Ascending aorta (tissue), 2 donors: ENCODE measurements at regions not wholly inside any gene's neighbourhood (a gene's known extent, or its start where the extent isn't known, plus 50 kb on each side); places are given as distances from the start of the nearest gene placed in this dataset.

Source experiments
- DNase-seq, 2 donors: peaks; one replicate each; pipeline ENCODE4 v3.0.0-alpha.2; 2019; ENCODE audit warnings: low spot score in 2 of 2
- H3K27ac ChIP-seq, 2 donors: fragments of 200-600 bp; sonication (generic); one replicate each; pipeline ENCODE4 v1.5.1; 2016 to 2017; ENCODE audit warnings: mild to moderate bottlenecking in 1 of 2
- H3K27me3 ChIP-seq: fragments of 200-600 bp; sonication (generic); one replicate; pipeline ENCODE4 v1.5.1; 2017
- H3K36me3 ChIP-seq, 2 donors: fragments of 200-600 bp; sonication (generic); one replicate each; pipeline ENCODE4 v1.5.1; 2016
- H3K4me1 ChIP-seq, 2 donors: fragments of 200-600 bp; sonication (generic); one replicate each; pipeline ENCODE4 v1.5.1; 2016 to 2017; ENCODE audit warnings: mild to moderate bottlenecking in 1 of 2
- H3K4me3 ChIP-seq, 2 donors: fragments of 200-600 bp; sonication (generic); one replicate each; pipeline ENCODE4 v1.5.1; 2016 to 2017; ENCODE audit warnings: mild to moderate bottlenecking in 1 of 2
- H3K9me3 ChIP-seq, 2 donors: fragments of 200-600 bp; sonication (generic); one replicate each; pipeline ENCODE4 v1.5.1; 2016
- intact Hi-C: fragments of 100-400 bp; cut with DNase I; formaldehyde crosslinking; loops from one replicate; pipeline ENCODE4 v1.15.1; 2023
- TF ChIP-seq, protein P1 (sequence below), 3 experiments: fragments of 200-600 bp in 2 of 3; fragments of 450-650 bp in 1 of 3; sonication (generic) in 2 of 3; IDR thresholded peaks; one replicate each; pipeline ENCODE4 v1.5.1; 2016 to 2019; ENCODE audit warnings: antibody characterized with exemption in 3 of 3, mild to moderate bottlenecking in 1 of 3, moderate library complexity in 1 of 3

- DNase-seq: no peak
- no peaks in the 10 kb centered on the region for H3K4me1 ChIP-seq
- H3K4me3 ChIP-seq: no peak overlapping the region
- TF ChIP-seq, protein P1, sequence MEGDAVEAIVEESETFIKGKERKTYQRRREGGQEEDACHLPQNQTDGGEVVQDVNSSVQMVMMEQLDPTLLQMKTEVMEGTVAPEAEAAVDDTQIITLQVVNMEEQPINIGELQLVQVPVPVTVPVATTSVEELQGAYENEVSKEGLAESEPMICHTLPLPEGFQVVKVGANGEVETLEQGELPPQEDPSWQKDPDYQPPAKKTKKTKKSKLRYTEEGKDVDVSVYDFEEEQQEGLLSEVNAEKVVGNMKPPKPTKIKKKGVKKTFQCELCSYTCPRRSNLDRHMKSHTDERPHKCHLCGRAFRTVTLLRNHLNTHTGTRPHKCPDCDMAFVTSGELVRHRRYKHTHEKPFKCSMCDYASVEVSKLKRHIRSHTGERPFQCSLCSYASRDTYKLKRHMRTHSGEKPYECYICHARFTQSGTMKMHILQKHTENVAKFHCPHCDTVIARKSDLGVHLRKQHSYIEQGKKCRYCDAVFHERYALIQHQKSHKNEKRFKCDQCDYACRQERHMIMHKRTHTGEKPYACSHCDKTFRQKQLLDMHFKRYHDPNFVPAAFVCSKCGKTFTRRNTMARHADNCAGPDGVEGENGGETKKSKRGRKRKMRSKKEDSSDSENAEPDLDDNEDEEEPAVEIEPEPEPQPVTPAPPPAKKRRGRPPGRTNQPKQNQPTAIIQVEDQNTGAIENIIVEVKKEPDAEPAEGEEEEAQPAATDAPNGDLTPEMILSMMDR (IDR thresholded peaks at IDR 0.05): no peak
- H3K27ac ChIP-seq: no peak overlapping the region
- intact Hi-C loops: no loop called here
- no peaks in the 10 kb centered on the region for H3K27me3 ChIP-seq
- no peaks in the 10 kb centered on the region for H3K36me3 ChIP-seq
- H3K9me3 ChIP-seq: no peaks in the 10 kb centered on the region
Measured at GRCh38 chr12:3348055-3348454, 142.9 kb upstream of the PRMT8 start.

- no peaks in the 10 kb centered on the region for H3K4me1 ChIP-seq
- H3K27me3 ChIP-seq: no peaks in the 10 kb centered on the region
- no peaks in the 10 kb centered on the region for H3K36me3 ChIP-seq
- no peak overlapping the region for H3K4me3 ChIP-seq
- no peak overlapping the region for H3K27ac ChIP-seq
- TF ChIP-seq, protein P1 (IDR thresholded peaks at IDR 0.05): no peak
- intact Hi-C loops: no loop called here
- H3K9me3 ChIP-seq: no peaks in the 10 kb centered on the region
- DNase-seq: no peak
Measured at GRCh38 chr12:3350432-3350831, 140.6 kb upstream of the PRMT8 start.

GRCh38 chr12:3351731-3352130 lies 139.3 kb upstream of the PRMT8 start:
- intact Hi-C loops: no loop called here
- DNase-seq: no peak
- no peaks in the 10 kb centered on the region for H3K9me3 ChIP-seq
- no peaks in the 10 kb centered on the region for H3K36me3 ChIP-seq
- H3K4me1 ChIP-seq: no peaks in the 10 kb centered on the region
- TF ChIP-seq, protein P1 (IDR thresholded peaks at IDR 0.05): no peak
- H3K27ac ChIP-seq: no peak overlapping the region
- H3K27me3 ChIP-seq: no peaks in the 10 kb centered on the region
- no peak overlapping the region for H3K4me3 ChIP-seq

DNA sequence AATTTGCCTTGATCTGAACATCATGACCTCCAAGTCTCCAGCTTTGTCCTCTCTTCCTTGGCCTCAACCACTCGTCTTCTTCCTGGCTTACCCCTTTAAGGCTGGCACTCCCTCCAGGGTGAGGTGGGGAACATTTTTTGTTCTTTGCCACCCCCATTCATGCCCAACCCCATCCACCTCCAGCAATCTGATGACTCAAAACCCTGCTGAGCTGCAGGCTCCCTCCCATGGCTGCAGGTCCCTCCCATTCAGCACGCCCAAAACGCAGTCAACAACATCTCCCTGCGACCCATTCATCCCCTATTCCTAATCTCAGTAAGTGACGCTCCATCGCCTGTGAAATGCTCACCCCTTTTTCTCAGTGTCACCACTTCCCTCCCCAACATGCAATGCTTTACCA lies 138.8 kb upstream of the PRMT8 start:
- H3K4me1 ChIP-seq: no peaks in the 10 kb centered on the region
- no peaks in the 10 kb centered on the region for H3K36me3 ChIP-seq
- H3K9me3 ChIP-seq: no peaks in the 10 kb centered on the region
- DNase-seq: no peak
- H3K27ac ChIP-seq: no peak overlapping the region
- H3K4me3 ChIP-seq: no peak overlapping the region
- TF ChIP-seq, protein P1 (IDR thresholded peaks at IDR 0.05): no peak
- H3K27me3 ChIP-seq: no peaks in the 10 kb centered on the region
- intact Hi-C loops: no loop called here

DNA sequence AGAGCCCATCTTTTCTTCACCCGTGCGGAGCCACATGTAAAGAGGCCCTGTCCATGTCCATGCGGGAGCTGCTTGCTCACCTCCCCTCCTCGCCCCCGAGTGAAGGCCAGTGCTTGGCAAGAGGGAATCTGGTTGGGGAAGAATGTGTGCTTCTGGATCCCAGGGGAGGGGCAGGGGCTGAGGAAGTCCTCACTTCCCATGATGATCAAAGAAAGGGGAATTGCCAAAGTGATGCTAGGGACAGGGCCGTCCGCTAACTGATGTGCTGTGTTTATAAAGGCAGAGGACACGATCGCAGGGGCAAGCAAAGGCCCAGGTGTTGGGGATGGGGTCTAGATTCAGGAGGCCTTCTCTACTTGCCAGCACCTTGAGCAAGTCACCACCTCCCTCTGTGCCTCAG lies 137.4 kb upstream of the PRMT8 start:
- no peaks in the 10 kb centered on the region for H3K36me3 ChIP-seq
- DNase-seq: no peak
- no peak overlapping the region for H3K4me3 ChIP-seq
- no peak overlapping the region for H3K27ac ChIP-seq
- no peaks in the 10 kb centered on the region for H3K9me3 ChIP-seq
- intact Hi-C loops: no loop called here
- H3K4me1 ChIP-seq: no peaks in the 10 kb centered on the region
- TF ChIP-seq, protein P1 (IDR thresholded peaks at IDR 0.05): no peak
- no peaks in the 10 kb centered on the region for H3K27me3 ChIP-seq

GRCh38 chr12:3354586-3354985 lies 136.4 kb upstream of the PRMT8 start:
- Histone ChIP-seq H3K27ac (no peak overlapping the region), H3K9me3 (no peaks in the 10 kb centered on the region), H3K36me3 (no peaks in the 10 kb centered on the region), H3K27me3 (no peaks in the 10 kb centered on the region), H3K4me3 (no peak overlapping the region), H3K4me1 (no peaks in the 10 kb centered on the region)
- TF ChIP-seq, protein P1 (IDR thresholded peaks at IDR 0.05): no peak
- intact Hi-C loops: no loop called here
- no peak for DNase-seq
